Activated naive CD8-positive, alpha-beta T cell (primary cell): ENCODE measurements at regions not wholly inside any gene's neighbourhood (a gene's known extent, or its start where the extent isn't known, plus 50 kb on each side); places are given as distances from the start of the nearest gene placed in this dataset.

Experiments used
- H3K27ac Mint-ChIP-seq: one replicate; pipeline ENCODE4 v1.8.0; 2021; ENCODE audit warnings: mixed read lengths
- H3K27me3 Mint-ChIP-seq: one replicate; pipeline ENCODE4 v1.8.0; 2021; ENCODE audit warnings: mixed read lengths
- H3K36me3 Mint-ChIP-seq: one replicate; pipeline ENCODE4 v1.8.0; 2021; ENCODE audit warnings: mixed read lengths
- H3K4me1 Mint-ChIP-seq: one replicate; pipeline ENCODE4 v1.8.0; 2021; ENCODE audit warnings: low read depth, mixed read lengths
- H3K4me3 Mint-ChIP-seq: one replicate; pipeline ENCODE4 v1.8.0; 2021; ENCODE audit warnings: mild to moderate bottlenecking, mixed read lengths
- H3K9me3 Mint-ChIP-seq: one replicate; pipeline ENCODE4 v1.8.0; 2021; ENCODE audit warnings: low read depth, mixed read lengths

DNA sequence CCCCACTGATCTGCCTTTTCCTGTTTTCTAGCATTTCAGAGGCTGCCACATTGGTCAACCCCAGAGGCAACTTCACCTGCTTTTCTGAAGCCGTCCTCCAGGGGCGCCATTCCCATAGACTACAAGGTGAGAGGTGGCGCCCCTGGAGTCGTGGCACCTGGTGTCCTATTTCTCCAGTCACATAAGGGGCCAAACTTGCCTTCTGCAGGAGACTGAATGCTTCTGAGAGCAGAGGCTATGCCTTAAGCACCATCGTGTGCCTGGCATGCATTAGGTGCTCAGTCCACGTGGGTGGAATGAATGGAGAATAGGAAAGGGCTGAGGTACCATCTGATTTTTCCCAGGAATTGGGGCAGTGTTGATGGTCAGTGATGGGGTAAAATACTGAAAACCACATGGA lies 164.8 kb downstream of the HAPSTR1 start:
- H3K4me1 Mint-ChIP-seq = no peaks in the 10 kb centered on the region
- H3K27ac Mint-ChIP-seq = no peak overlapping the region
- no peak overlapping the region for H3K4me3 Mint-ChIP-seq
- no peaks in the 10 kb centered on the region for H3K9me3 Mint-ChIP-seq
- H3K27me3 Mint-ChIP-seq = peaks cover 20% of the 10 kb centered on the region
- no peaks in the 10 kb centered on the region for H3K36me3 Mint-ChIP-seq

DNA sequence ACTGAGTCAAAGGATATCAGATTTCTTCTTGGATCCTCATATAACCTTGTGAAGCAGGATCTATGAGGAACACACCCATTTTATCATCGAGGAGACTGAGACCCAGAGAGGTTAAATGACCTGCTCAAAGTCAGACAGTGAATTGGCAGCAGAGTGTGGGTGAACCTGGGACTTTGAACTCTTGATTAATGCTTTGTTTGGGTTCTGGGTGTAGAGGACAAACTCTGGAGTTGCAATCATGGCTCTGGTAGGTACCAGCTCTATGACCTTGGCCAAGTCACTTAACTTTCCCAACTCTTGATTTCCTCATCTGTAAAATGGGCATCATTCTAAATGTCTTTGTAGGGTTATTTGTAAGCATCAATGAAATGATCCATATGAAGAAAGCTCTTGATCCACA lies 166.4 kb downstream of the HAPSTR1 start:
- H3K27ac Mint-ChIP-seq = no peak overlapping the region
- no peaks in the 10 kb centered on the region for H3K36me3 Mint-ChIP-seq
- no peaks in the 10 kb centered on the region for H3K4me1 Mint-ChIP-seq
- H3K27me3 Mint-ChIP-seq = peaks cover 14% of the 10 kb centered on the region
- no peak overlapping the region for H3K4me3 Mint-ChIP-seq
- H3K9me3 Mint-ChIP-seq = no peaks in the 10 kb centered on the region

DNA sequence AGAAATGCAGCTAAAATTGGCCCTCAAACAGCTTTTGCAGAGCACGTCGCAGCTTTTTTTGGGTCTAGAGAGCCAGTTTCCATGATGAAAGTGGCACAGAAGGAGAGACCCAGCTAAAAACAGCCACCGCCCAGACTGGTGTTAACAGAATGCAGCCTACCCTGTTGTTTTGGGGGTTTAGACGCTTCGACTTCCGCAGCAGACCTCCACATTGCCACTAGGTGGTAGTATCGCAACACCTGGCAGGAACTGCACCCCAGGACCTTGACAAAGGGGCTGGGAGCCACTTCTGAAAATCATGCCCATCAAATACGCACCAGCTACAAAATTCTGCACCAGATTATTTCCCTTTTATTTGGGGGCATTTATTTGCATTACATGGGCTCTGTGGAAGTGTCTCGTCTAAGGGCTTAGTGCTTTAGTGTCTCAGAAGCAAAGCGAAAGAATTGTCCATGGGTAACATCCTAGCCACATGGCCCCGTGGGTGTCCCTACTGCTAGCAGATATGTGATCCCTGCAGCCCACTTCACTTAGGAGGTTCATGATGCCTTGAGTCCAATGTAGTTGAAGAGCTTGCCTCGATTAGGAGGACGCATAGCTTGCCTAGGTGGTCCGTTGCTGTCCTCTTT lies 167.1 kb downstream of the HAPSTR1 start:
- no peaks in the 10 kb centered on the region for H3K4me1 Mint-ChIP-seq
- no peak overlapping the region for H3K4me3 Mint-ChIP-seq
- no peak overlapping the region for H3K27ac Mint-ChIP-seq
- H3K9me3 Mint-ChIP-seq = no peaks in the 10 kb centered on the region
- peaks cover 12% of the 10 kb centered on the region for H3K27me3 Mint-ChIP-seq
- H3K36me3 Mint-ChIP-seq = no peaks in the 10 kb centered on the region

GRCh38 chr16:9259914-9260608 lies 168.6 kb downstream of the HAPSTR1 start:
- H3K27ac Mint-ChIP-seq = no peak overlapping the region
- peaks cover 8% of the 10 kb centered on the region for H3K27me3 Mint-ChIP-seq
- H3K9me3 Mint-ChIP-seq = no peaks in the 10 kb centered on the region
- no peaks in the 10 kb centered on the region for H3K4me1 Mint-ChIP-seq
- no peak overlapping the region for H3K4me3 Mint-ChIP-seq
- no peaks in the 10 kb centered on the region for H3K36me3 Mint-ChIP-seq

DNA sequence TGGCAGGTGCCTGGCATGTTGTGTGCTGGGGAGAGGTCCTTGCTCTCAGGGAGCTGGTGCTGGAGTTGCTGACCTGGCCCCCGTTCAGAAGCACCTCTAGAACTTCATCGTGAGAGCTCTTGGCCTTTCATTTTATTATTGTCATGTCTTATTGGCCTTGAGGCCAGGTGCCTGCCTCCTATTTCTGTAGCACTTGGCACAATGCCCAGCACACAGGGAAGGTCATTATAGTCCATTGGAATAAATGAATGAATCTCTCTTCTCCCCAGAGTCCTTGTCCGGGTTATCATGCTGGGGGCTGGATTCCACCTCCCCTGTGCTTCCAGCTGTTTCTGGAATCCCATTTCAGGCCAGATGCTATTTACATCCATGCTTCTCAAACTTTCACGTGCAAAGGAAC lies 169.2 kb downstream of the HAPSTR1 start:
- Mint-ChIP-seq H3K9me3 (no peaks in the 10 kb centered on the region), H3K4me3 (no peak overlapping the region), H3K36me3 (no peaks in the 10 kb centered on the region), H3K27me3 (peaks cover 8% of the 10 kb centered on the region), H3K4me1 (no peaks in the 10 kb centered on the region), H3K27ac (no peak overlapping the region)

GRCh38 chr16:9261376-9261775 lies 169.9 kb downstream of the HAPSTR1 start:
- Mint-ChIP-seq H3K36me3 (no peaks in the 10 kb centered on the region), H3K9me3 (no peaks in the 10 kb centered on the region), H3K4me1 (no peaks in the 10 kb centered on the region), H3K27ac (no peak overlapping the region), H3K27me3 (peaks cover 5% of the 10 kb centered on the region), H3K4me3 (no peak overlapping the region)

DNA sequence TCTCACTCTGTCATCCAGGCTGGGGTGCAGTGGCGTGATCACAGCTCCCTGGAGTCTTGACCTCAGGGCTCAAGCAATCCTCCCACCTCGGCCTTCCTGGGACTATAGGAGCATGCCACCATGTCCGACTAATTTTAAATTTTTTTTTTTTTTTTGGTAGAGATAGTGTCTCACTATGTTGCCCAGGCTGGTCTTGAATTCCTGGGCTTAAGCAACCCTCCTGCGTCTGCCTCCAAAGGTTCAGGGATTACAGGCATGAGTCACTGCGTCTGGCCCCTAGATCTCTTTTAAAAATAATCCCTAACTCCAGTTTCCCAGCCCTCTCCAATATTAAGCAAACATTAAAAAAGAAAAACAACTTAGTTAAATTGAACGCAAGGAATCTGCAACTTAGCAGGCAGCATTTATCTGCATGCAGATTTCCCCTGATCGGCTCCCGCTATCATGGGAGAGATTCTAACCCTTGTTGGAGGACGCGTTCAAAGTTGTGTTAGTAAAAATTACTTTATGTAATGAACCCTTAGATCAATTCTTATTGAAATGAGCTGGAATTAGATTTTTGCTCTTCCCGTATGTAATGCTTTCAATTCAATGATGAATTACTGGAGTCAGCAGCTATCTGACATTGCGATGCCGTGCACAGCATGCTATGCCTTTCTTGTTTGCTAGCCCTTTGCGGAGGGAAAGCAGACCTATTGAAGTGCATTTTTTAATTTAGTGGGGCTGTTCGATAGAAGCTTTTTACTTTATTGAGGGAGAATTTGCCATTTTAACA lies 171.7 kb downstream of the HAPSTR1 start:
- no peak overlapping the region for H3K27ac Mint-ChIP-seq
- no peaks in the 10 kb centered on the region for H3K36me3 Mint-ChIP-seq
- H3K9me3 Mint-ChIP-seq = no peaks in the 10 kb centered on the region
- H3K4me3 Mint-ChIP-seq = no peak overlapping the region
- no peaks in the 10 kb centered on the region for H3K27me3 Mint-ChIP-seq
- no peaks in the 10 kb centered on the region for H3K4me1 Mint-ChIP-seq

DNA sequence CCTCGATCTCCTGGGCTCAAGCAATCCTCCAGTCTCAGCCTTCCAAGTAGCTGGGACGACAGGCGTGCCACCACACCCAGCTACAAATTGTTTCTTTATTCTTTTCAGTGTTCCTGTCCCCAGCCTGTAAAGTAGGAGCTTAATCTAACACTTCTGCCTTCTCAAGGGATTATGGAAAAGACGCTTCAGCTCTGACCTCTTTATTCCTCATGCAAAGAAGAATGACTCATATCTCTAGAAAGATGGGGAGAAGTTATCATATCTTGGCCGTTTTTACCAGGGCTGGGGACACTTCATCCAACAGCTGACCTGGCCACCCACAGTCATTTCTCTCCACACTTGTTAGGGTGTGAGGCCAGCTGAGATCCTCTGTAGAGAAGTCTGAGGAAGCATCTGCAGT lies 172.6 kb downstream of the HAPSTR1 start:
- no peak overlapping the region for H3K27ac Mint-ChIP-seq
- no peaks in the 10 kb centered on the region for H3K36me3 Mint-ChIP-seq
- H3K4me3 Mint-ChIP-seq = no peak overlapping the region
- H3K9me3 Mint-ChIP-seq = no peaks in the 10 kb centered on the region
- no peaks in the 10 kb centered on the region for H3K4me1 Mint-ChIP-seq
- H3K27me3 Mint-ChIP-seq = peaks cover 4% of the 10 kb centered on the region

DNA sequence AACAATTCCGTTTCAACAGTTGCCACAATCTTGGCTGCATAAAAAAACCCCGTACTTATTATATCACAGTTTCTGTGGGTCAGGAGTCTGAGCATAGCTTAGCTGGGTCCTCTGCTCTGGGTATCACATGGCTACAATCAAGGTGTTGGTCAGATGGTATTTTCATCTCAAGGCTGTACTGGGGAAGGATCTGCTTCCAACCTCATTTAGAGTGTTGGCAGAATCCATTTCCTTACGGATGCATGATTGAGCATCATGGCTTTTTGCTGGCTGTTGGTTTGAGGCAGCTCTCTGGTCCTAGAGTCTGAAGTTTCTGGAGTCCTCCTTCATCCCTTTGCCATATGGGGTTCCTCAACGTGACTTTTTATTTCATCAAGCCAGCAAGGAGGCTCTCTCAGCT lies 177.0 kb downstream of the HAPSTR1 start:
- no peak overlapping the region for H3K27ac Mint-ChIP-seq
- no peak overlapping the region for H3K4me3 Mint-ChIP-seq
- H3K36me3 Mint-ChIP-seq = no peaks in the 10 kb centered on the region
- no peaks in the 10 kb centered on the region for H3K4me1 Mint-ChIP-seq
- H3K27me3 Mint-ChIP-seq = peaks cover 9% of the 10 kb centered on the region
- H3K9me3 Mint-ChIP-seq = peaks cover 4% of the 10 kb centered on the region

- Mint-ChIP-seq H3K27me3 (peaks cover 12% of the 10 kb centered on the region), H3K4me3 (no peak overlapping the region), H3K4me1 (no peaks in the 10 kb centered on the region), H3K36me3 (no peaks in the 10 kb centered on the region), H3K27ac (no peak overlapping the region), H3K9me3 (peaks cover 7% of the 10 kb centered on the region)
These were observed 179.0 kb downstream of the HAPSTR1 start for GRCh38 chr16:9270424-9270823.

DNA sequence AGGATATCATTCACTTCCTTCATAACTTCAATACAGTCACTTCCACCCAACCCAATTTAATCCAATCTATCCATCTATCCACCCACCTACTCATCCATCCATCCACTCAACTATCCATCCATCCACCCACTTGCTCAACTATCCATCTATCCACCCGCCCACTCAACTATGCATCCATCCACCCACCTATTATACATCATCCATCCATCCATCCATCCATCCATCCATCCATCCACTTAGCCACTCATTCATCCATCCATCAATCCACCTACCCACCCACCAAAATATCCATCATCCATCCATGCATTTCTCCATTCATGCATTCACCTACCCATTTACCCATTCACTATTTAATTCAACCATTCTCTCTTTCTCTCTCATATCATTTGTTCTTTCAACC lies 179.5 kb downstream of the HAPSTR1 start:
- H3K9me3 Mint-ChIP-seq = peaks cover 7% of the 10 kb centered on the region
- H3K27ac Mint-ChIP-seq = no peak overlapping the region
- H3K27me3 Mint-ChIP-seq = peaks cover 12% of the 10 kb centered on the region
- no peaks in the 10 kb centered on the region for H3K4me1 Mint-ChIP-seq
- no peaks in the 10 kb centered on the region for H3K36me3 Mint-ChIP-seq
- no peak overlapping the region for H3K4me3 Mint-ChIP-seq

GRCh38 chr16:9271841-9272240 lies 180.4 kb downstream of the HAPSTR1 start:
- peaks cover 18% of the 10 kb centered on the region for H3K27me3 Mint-ChIP-seq
- H3K36me3 Mint-ChIP-seq = no peaks in the 10 kb centered on the region
- H3K4me3 Mint-ChIP-seq = no peak overlapping the region
- H3K9me3 Mint-ChIP-seq = peaks cover 7% of the 10 kb centered on the region
- no peaks in the 10 kb centered on the region for H3K4me1 Mint-ChIP-seq
- H3K27ac Mint-ChIP-seq = no peak overlapping the region

DNA sequence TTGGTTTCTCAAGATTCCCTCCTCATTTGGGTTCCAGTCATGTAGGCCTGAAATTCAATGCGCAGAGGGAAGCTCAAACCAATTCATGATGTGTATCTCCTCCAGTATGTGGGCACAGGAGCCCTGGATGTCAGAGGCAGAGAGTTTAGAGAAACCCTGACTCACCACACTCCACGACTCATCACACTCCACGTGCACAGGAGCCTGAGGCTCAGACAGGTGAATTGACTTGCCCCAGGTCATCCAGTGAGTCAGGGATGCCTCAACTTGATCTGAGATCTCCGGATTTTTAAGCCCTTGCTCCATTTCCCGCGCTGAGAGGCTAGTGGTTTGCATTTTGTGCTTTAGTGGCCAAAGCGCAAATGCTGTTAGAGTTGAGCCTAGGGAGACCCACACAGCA lies 183.9 kb downstream of the HAPSTR1 start:
- no peaks in the 10 kb centered on the region for H3K36me3 Mint-ChIP-seq

DNA sequence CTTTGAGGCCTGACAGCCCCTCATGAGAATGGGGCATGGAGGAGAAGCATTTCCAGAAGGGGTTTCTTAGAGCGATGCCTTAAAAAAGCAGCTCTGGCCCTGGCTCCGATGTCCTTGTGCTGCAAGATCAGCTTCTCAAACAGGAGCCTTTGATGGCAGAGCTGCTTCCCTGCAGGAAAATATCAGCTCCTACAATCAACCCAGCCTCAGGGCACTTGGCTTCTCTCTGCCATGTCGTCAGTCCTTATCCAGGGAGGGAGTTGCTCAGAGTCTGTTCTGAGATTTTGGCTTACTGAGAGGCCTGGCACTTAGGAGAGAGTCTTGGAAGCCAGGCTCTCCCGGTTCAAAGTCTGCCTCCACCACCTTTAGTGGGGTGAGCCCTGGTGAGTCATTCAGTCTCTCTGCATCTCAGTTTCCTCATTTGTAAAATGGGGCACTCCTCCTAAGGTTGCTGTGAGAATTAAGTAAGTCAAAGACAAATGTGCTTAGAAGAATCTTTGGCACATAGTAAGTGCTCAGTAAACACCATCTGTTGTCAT lies 184.4 kb downstream of the HAPSTR1 start:
- Mint-ChIP-seq H3K27ac (no peak overlapping the region), H3K4me3 (no peak overlapping the region), H3K4me1 (no peaks in the 10 kb centered on the region), H3K27me3 (peaks cover 16% of the 10 kb centered on the region), H3K36me3 (no peaks in the 10 kb centered on the region), H3K9me3 (peaks cover 7% of the 10 kb centered on the region)

More for the DNA sequence above, 183.9 kb downstream of the HAPSTR1 start:
- Mint-ChIP-seq H3K9me3 (peaks cover 7% of the 10 kb centered on the region), H3K27me3 (peaks cover 16% of the 10 kb centered on the region), H3K4me3 (no peak overlapping the region), H3K27ac (no peak overlapping the region), H3K4me1 (no peaks in the 10 kb centered on the region)
